ENCODE measurements at regions not wholly inside any gene's neighbourhood (a gene's known extent, or its start where the extent isn't known, plus 50 kb on each side); places are given as distances from the start of the nearest gene placed in this dataset.
"Not testable (repeated sequence)": the region's sequence is repeated elsewhere in the genome, so short reads cannot be mapped to it uniquely, and the experiment has no call there.

DNA sequence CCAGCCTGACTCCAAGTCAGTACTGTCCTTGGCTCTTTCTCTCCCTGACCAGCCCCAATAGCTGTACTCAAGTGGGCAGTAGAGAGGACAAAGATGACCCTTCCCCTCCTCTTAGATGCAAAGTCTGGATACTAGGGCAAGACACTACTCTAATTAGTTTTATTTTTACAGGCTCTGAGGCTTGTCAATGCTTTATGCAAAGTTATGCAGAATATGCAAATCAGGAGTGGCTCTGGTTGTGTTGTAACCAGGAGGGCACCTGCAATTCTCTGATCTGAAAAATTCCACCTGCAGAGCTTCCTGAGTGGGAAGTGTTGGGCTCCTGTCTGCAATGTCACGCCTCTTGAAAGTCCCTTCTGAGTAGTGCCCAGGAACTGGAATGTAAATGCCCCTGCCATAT, 201.5 kb downstream of the RGS3 start:
- no peak for DNase-seq (ENCODE audit: low read depth)

DNA sequence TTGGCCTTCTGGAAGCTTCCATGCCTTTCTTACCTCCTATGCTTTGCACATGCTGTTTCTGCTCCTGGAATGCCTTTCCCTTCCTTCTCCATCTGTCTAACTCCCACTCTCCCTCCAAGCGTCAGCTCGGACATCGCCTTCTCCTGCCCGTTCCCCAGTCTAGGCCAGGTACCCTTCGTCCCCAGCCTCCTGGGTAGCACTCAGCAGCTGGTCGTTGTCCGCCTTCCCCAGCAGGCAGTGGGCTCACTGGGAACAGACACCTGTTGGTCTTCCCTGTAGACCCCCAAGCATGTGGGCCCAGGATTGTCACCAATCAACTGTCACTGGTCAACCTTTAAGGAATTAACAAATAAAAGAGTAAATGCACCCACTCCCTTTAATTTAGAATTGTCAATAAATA, 202.2 kb downstream of the RGS3 start:
- DNase-seq (ENCODE audit: low read depth) = no peak

DNA sequence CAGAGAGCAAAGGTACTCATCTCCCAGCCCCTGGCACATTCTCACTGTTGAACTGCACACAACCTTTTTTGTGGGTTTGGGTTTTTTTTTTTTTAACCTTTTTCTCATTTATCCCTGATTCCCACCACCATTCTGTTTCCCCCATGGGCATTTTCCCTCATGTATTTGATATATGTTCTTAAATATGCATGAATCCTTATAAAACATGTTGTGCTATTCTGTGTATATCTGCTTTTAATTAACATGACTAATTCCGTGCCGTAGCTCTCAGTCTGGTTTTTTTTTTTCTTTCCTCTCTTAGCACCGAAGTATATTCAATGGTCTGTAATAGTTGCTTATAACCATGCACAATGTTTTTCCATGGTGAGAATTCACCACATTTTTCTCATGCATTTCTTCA, 204.5 kb downstream of the RGS3 start:
- DNase-seq (ENCODE audit: low read depth) = no peak

DNA sequence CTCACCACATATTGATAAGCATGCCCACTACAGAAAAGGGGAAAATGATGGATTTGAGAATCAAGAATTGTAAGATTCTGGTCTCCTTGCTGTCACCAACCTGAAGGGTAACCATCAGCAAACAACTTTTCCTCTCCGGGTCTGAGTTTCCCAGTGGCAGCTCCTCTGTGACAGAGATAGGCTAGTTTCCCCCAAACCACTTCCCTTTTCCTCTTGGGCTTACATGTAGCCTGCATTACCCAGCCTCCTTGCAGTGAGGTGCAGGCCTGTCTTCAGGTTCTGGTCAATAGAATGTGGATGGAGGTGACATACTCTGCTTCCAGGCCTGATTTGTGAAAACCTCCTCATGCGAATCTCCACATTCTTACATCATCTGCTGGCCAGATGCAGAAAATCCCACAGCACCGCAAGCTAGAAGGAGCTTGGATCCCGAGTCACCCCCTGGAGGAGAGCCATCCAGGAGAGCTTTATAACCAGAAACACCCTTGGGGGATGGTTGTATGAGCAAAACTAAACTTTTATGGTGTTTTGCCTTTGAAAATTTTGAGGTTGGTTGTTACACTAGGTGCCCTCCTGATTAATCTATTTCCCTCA, 206.1 kb downstream of the RGS3 start:
- DNase-seq (ENCODE audit: low read depth) = no peak

DNA sequence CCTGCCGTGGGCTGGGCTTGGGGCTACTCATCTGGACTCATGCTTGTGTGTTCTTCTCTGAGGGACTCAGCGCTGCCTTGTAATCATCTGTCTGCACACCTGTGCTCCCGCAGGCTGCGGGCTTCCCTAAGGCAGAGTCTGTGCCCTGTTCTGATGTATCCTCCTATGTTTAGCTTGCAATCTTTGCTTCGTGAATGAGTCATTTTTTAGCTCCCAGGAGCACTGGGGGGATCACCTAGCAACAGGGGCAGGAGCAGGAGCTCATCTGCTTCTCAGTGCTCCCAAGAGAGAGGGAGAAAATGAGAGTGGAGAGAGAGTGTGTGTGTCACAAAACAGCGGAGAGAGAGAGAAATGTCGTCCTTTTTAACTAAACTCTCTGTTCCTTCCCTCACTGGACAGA, 202.4 kb upstream of the ZNF618 start:
- no peak for DNase-seq (ENCODE audit: low read depth)

DNA sequence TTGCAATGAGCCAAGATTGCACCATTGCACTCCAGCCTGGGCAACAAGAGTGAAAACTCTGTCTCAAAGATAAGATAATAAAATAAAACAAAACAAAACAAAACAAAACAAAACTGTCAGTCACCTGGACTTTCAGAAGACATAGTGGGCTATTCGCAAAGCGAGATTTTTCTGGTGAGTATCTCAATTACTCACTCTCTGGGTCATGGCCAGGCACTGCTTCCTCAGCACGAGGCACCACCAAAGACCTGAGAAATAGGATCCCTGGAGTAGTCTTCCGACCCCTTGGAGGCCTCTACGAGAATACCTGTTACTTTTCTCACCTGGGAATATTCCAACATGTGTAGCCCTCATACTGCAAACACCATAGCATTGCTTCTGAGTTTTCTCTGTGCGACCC, 201.7 kb upstream of the ZNF618 start:
- DNase-seq (ENCODE audit: low read depth) = no peak

DNA sequence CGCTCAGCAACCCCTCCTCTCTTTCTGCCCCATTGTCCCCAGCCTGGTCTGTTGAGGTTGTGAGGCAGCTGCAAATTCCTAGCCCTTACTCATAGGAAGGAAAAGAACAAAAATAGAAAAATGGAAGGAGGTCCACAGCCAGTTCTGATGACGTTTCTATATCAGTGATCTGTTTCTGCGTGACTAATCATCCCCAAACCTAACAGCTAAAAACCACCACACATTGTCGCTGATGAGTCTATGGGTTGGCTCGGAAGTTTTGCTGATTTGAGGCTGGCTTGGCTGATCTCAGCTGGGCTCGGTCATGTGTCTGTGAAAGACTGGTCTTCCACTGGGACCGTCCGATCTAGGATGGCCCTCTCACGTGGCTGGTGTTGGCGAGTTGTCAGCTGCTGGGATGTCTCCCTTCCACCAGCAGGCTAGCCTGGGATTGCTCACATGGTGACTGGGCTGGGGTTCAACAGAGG, 200.6 kb upstream of the ZNF618 start:
- peak; percentile 89 for DNase-seq (ENCODE audit: low read depth)

DNA sequence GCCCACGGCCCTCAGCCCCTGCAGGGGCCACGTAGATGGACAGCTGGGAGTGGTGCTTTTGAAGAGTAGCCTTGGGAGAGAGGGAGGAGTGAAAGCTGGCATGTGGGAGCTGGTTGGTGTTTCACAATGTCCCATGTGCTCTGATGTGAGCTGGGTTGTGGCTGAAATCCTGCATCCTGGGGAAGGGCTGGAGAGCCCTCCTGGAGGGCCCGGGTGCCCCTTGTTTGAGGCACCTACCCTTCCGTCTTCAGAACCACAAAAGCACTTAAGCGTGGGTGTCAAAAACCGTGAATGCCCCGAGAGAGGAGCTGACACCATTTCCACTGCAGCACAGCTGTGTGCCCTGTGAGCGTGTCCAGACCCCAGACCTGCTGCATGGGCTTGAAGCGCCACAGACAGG, 199.1 kb upstream of the ZNF618 start:
- no peak for DNase-seq (ENCODE audit: low read depth)

DNA sequence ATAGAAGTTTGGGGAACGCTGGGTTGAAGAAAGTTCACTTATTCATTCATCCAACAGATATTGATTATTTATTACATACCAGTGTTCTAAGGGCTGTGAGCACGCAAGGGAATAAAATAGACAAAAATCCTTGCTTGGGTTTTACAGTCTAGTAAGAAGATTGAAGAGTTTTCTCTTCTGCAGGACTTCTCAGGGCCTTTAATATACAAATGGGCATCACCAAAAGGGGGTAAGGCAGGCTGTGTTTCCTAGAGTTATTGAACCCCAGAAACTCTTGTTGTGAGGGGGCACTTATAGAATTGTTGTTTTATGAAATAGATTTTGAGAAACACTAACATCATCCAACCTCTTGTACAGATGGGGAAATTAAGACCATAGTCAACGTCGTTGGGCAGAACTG, 198.5 kb upstream of the ZNF618 start:
- no peak for DNase-seq (ENCODE audit: low read depth)

DNA sequence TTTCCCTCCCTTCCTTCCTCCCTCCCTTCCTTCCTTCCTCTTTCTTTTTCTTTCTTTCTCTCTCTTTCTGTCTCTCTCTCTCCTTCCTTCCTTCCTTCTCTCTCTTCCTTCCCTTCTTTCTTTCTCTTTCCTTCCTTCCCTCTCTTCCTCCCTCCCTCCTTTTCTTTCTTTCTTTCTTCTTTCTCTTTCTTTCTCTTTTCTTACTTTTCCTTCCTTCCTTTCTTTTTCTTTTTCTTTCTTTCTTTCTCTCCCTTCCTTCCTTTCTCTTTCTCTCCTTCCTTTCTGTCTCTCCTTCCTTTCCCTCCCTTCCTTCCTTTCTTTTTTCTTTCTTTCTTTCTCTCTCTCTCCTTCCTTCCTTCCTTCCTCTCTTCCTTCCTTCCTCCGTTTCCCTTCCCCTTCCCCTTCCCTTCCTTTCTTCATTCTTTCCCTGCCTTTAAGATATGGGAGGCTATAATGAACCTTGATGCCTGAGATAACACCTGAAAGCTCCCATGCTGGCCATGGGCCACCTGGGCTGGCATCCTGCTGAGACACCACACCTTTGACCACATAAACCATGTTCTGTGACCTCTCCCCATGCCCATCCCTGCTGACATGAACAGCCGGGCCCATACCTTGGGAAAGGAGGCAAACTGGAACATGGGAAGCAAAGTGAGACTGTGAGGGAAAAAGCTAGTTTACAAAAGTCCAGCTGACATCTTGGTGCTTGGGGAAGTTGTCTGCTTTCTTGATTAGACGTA, 197.8 kb upstream of the ZNF618 start:
- no peak for DNase-seq (ENCODE audit: low read depth)

DNA sequence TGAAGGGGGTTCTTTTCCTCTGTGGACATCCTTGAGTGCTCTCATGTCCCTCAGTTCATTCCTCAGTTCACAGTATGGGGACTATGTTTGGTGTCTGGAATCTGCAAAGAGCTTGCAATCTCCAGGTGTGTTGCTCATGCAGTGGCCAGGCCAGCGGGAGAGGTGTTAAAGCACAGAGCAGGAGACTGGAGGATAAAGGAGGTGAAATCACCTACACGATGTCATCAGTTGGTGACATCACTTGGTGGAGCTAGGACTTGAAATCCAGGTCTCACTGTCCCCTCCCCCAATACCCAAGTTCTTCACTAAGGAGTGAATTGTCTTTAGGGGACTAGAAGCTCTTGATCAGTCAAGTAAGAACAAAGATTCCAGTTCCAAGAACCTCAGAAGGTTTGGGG, 197.3 kb upstream of the ZNF618 start:
- DNase-seq (ENCODE audit: low read depth) = no peak

DNA sequence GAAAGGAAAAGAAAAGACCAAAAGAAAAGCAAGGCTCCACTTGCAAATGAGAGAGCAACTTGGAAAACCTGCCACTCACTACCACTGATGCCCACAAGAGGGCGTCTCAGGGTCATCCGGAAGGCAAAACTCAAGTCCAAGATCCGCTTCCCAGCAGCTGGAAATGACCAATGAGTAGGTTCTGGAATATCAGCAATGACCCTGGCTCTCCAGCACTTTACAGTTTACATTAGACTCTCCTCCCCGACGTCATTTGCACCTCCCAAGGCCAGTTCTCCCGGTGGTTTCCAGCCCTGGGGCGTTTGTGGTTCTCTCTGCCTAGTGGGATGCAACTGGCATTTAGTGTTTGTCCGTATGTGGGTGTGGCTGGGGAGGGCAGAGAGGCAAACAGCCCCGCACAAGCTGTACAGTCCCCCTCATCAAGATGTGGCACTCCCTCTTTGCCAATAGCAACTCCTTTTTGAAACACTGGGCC, 193.8 kb upstream of the ZNF618 start:
- DNase-seq (ENCODE audit: low read depth) = peak; percentile 43

DNA sequence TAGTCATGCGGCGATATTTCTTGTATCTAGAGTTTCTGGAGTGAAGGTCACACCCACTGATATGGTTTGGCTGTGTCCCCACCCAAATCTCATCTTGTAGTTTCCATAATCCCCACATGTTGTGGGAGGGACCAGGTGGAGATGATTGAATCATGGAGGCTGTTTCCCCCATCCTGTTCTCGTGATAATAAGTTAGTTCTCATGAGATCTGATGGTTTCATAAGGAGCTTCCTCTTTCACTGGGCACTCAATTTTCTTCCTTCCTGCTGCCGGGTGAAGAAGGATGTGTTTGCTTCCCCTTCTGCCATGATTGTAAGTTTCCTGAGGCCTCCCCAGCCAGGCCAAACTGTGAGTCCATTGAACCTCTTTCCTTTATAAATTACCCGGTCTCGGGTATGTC, 190.5 kb upstream of the ZNF618 start:
- DNase-seq (ENCODE audit: low read depth) = not testable (repeated sequence)

DNA sequence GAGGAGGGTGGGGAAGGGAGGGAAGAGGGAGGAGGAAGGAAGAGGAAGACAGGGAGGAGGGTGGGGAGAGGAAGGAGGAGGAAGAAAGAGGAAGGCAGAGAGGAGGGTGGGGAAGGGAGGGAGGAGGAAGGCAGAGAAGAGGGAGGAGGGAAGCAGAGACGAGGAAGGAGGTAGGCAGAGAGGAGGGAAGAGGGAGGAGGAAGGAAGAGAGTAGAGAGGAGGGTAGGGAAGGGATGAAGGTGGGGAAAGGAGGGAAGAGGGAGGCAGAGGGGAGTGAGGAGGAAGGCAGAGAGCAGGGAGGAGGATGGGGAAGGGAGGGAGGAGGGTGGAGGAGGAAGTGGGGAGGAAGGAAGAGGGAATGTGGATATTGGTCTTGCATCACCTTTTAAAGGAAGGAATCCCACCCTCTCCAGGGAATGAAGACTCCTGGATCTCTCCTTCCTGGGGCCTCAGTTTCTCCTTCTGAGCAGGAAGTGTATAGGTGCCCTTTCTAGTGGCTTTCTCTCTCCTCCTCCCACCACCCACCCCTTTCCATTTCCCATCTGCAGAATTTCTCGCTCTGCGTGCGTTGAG, 188.9 kb upstream of the ZNF618 start:
- DNase-seq (ENCODE audit: low read depth) = no peak

DNA sequence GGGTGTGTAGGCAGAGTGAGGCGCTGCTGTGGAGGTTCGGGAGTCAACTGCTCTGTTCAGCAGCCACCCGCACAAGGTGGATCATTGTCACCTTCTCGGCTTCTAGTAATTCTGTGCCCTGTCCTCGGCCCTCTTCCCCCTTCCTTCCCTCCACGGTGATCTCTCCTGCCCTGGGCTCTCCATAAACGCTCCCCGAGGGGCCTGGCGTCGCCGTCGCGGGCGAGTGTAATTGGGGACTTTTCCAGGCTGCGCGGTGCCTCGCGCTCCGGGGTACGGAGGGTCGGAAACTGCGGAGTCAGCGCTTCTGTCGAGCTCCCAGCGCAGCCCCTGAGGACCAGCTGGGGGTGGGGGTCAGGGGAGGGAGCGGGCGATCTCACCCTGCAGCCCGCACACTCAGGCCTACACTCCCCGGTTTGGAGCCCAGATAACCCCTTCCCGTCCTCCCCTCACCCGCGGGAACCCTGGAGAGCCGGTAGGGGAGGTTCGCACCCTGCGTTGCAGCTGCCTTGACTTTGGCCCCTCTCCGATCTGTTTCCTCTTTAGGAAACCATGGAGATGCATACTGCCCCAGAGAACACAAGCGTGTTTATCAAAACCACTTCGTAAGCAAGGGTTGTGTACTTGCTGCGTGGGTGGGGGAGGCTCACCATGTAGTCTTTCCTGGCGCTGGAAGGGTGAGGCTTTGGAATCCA, 188.3 kb upstream of the ZNF618 start:
- no peak for DNase-seq (ENCODE audit: low read depth)

DNA sequence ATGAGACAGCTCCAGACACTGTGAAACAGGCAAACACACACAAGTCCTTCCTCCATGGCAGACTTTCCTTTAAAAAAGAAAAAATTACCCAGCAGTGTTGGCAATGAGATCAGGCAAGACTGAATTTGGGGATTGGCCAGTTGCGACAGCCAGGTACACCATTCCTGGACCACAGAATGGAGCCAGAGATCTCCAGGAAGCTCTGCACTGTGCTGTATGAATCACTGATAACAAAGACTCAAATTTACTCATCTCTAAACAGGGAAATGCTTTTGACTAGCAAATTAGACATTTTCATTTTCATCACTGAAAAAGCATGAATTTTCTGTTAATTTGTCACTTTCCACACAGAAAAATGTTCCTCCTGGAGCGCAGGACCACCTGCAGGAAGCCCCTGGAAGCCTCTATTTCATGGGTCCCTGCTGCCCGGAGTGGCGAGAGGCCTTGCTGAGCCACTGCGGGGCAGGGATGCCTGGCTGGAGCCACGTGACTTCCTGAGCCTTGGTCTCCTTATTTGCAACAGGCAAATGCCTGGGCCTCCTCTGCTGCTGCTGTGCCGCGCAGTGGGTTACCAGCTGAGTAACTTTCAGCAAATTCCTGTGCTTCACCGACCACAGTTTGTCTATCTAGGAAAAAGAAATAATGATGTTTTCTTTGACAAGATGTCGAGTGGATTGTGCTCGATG, 185.9 kb upstream of the ZNF618 start:
- no peak for DNase-seq (ENCODE audit: low read depth)

DNA sequence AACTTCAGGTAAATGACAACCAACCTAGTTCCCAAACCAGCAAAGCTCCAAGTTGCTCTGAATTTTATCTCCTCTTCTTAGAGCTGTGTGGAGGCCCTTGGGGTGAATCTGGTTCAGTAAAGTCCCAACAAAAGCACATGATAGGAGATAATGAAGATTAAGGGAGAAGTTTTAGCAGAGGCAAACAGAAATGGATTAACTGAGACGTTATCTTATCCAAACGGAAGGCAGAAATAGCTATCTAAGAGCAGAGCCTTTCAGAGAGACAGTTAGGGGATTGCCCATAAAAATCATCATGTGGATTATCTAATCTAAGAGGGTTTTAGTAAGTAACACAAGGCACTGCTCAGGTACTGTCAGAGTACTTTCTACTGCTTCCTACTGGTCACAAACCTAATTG, 183.9 kb upstream of the ZNF618 start:
- DNase-seq (ENCODE audit: low read depth) = no peak

DNA sequence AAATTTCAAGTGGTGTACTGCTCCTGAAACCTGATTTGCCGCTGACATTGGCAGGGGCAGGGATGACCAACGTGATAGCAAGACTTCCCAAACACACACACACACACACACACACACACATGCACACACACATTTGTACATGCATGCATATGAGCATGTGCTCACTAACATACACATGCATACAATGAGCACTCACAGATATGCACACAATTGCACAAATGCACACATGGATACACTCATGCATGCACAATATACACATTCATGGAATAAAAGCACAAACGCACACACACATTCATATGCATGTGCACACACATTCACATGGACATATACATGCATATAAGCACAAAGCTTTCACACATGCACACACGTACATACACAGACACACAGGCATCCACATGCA, 181.2 kb upstream of the ZNF618 start:
- DNase-seq (ENCODE audit: low read depth) = no peak

DNA sequence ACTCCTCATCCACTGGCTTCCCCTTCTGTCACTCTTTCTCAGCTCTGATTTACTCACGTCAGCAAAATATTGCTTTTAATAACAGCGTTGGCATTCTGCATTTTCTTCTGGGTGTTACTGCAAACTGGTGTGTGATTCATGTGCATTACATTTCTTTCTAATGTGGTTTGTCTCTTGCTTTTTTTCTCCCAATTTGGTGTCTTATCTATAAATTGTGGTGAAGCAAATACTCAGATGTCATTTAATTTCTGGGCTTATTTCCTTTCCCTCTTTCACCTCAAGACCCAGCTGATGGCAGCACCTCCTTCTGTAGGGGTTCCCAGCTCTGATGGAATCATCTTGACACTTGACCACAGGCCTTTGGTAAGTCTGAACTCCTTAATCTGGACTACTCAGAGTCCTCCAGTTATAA, 180.7 kb upstream of the ZNF618 start:
- no peak for DNase-seq (ENCODE audit: low read depth)

DNA sequence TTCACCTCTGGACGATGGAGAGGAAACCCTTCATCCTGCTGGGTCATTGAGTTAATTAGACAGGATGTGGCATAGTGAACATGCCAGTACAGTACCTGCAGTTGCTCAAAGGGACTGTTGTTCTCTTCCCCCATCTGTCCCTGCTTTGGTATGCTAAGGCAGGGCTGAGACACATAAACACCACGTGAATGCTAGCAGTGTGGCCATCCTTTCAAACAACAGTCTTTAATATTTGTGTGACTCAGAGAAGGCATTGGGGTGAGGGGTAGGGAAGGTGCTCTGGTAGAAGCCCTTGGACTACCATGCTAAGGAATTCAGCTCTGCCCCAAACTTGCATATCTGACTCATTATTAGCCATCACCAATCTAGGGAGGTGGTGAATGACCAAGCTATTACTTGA, 180.2 kb upstream of the ZNF618 start:
- no peak for DNase-seq (ENCODE audit: low read depth)

DNA sequence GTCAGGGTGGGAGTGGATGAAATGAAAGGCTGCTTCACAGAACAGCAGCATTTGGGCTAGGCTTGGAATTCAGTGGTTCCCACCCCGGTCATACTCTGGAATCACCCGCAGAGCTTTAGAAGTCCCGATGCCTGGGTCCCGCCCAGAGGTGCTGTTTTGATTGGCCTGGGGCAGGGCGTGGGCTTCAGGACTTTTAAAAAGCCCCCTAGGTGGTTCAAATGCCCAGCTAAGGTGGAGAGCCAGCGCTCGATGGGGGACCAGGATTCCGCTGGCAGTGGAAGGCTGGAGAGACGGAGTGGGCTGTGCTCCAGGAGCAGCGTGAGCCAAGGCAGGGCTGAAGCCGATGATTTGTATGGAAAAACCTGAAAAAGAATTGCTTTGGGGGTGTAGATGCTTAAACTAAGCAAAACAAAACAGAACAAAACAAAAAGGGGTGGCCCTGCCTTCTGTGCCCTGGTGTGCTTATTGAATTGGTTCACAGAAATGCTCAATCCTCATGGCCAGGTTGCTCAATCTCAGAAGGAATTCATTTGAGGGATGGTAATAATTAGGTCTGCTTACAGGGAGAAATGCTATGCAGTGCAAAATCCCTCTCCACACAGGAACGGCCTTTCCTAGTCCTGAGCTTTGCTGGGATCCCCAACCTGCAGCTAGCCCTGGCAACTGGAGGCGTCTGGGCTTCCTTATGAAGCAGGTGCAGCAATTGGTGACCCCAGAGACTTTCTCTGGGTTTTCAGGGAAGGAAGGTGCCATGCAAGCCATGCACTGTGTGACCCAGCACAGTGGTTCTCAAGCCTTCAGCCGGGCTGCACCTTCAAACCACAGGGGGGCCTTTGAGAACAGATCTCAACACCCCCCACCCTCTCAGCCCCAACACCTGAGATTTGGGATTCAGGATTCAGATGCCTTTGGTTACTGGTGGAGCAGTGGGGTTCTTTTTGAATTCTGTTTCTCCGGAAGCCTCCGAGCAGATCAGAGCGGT, 174.0 kb upstream of the ZNF618 start:
- no peak for DNase-seq (ENCODE audit: low read depth)

All from HS-27A (cell line).